BE2C (cell line): ENCODE measurements at regions not wholly inside any gene's neighbourhood (a gene's known extent, or its start where the extent isn't known, plus 50 kb on each side); places are given as distances from the start of the nearest gene placed in this dataset.

Experiments
- DNase-seq: peaks from one replicate; pipeline ENCODE4 v3.0.0-alpha.2; 2020
- H3K27me3 ChIP-seq: fragments of 250-450 bp; sonication (Bioruptor Pico); 2 replicates; pipeline ENCODE4 v1.5.1; 2020; ENCODE audit warnings: mild to moderate bottlenecking
- H3K36me3 ChIP-seq: fragments of 250-450 bp; sonication (Bioruptor Pico); 2 replicates; pipeline ENCODE4 v1.5.1; 2020; ENCODE audit warnings: mild to moderate bottlenecking
- H3K4me1 ChIP-seq: fragments of 250-450 bp; sonication (Bioruptor Pico); 2 replicates; pipeline ENCODE4 v1.5.1; 2020
- H3K4me3 ChIP-seq: 2 replicates; pipeline ENCODE4 v1.5.1; 2011; ENCODE audit warnings: low read depth, low read length
- H3K9me3 ChIP-seq: fragments of 250-450 bp; sonication (Bioruptor Pico); 2 replicates; pipeline ENCODE4 v1.5.1; 2020
- CTCF ChIP-seq: IDR thresholded peaks from 2 replicates; pipeline ENCODE4 v1.5.1; 2012; ENCODE audit warnings: mild to moderate bottlenecking, low read depth, low read length

GRCh38 chr5:117054911-117055310 lies 480.3 kb upstream of the SEMA6A start:
- Histone ChIP-seq H3K36me3 (no peaks in the 10 kb centered on the region), H3K4me1 (no peaks in the 10 kb centered on the region), H3K4me3 (no peak overlapping the region), H3K27me3 (no peaks in the 10 kb centered on the region), H3K9me3 (no peaks in the 10 kb centered on the region)
- no peak for DNase-seq
- TF ChIP-seq CTCF: no peak

GRCh38 chr5:117054141-117054540 lies 479.5 kb upstream of the SEMA6A start:
- no peak for DNase-seq
- TF ChIP-seq CTCF: no peak
- Histone ChIP-seq H3K4me1 (no peaks in the 10 kb centered on the region), H3K36me3 (no peaks in the 10 kb centered on the region), H3K27me3 (no peaks in the 10 kb centered on the region), H3K9me3 (no peaks in the 10 kb centered on the region), H3K4me3 (no peak overlapping the region)

- Histone ChIP-seq H3K4me1 (no peaks in the 10 kb centered on the region), H3K36me3 (no peaks in the 10 kb centered on the region), H3K4me3 (no peak overlapping the region), H3K9me3 (no peaks in the 10 kb centered on the region), H3K27me3 (no peaks in the 10 kb centered on the region)
- TF ChIP-seq CTCF: no peak
- no peak for DNase-seq
Measured at GRCh38 chr5:117041926-117042595, 467.4 kb upstream of the SEMA6A start.

- no peak overlapping the region for H3K4me3 ChIP-seq
- TF ChIP-seq CTCF: no peak
- H3K27me3 ChIP-seq: no peaks in the 10 kb centered on the region
- H3K9me3 ChIP-seq: no peaks in the 10 kb centered on the region
- DNase-seq: no peak
- no peaks in the 10 kb centered on the region for H3K36me3 ChIP-seq
- H3K4me1 ChIP-seq: no peaks in the 10 kb centered on the region
Measured at GRCh38 chr5:117039035-117039434, 464.4 kb upstream of the SEMA6A start.

- Histone ChIP-seq H3K27me3 (no peaks in the 10 kb centered on the region), H3K4me1 (no peaks in the 10 kb centered on the region), H3K36me3 (no peaks in the 10 kb centered on the region), H3K9me3 (no peaks in the 10 kb centered on the region), H3K4me3 (no peak overlapping the region)
- DNase-seq: no peak
- TF ChIP-seq CTCF: no peak
Measured at GRCh38 chr5:117027384-117027783, 452.8 kb upstream of the SEMA6A start.

GRCh38 chr5:117020999-117021398 lies 446.4 kb upstream of the SEMA6A start:
- no peak for DNase-seq
- Histone ChIP-seq H3K4me1 (no peaks in the 10 kb centered on the region), H3K4me3 (no peak overlapping the region), H3K9me3 (no peaks in the 10 kb centered on the region), H3K27me3 (no peaks in the 10 kb centered on the region), H3K36me3 (no peaks in the 10 kb centered on the region)
- TF ChIP-seq CTCF: no peak
